ENCODE measurements at regions not wholly inside any gene's neighbourhood (a gene's known extent, or its start where the extent isn't known, plus 50 kb on each side); places are given as distances from the start of the nearest gene placed in this dataset.
"Not testable (repeated sequence)": the region's sequence is repeated elsewhere in the genome, so short reads cannot be mapped to it uniquely, and the experiment has no call there.

DNA sequence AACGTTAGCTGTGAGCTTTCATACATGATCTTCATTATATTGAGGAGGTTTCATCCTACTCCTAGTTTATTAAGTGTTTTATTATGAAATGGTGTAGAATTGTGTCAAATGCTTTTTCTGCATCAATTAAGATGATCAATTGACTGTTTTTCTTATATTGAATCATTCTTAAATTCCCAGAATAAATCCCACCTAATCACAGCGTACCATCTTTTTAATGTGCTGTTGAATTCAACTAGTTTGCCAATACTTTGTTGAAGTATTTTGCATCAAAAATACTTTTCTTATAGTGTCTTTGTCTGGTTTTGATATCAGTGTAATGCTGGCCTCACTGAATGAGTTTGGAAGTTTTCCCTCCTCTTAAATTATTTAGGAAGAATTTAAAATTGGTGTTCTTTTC is 138.6 kb upstream of the SGCG start:
- no peak for DNase-seq

DNA sequence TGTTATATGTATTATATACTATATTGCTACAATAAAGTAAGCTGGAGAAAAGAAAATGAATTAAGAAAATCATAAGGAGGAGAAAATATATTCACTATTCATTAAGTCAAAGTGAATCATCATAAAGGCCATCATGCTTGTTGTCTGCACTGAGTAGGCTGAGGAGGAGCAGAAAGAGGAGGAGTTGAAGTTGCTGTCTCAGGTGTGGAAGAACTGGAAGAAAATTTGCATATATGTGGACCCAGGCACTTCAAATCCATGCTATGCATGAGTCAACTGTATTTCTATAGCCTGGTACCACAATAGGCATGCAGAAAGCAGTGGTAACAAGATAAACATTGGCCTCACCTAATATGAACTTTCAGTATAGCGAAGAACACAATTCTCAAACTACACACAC is 135.9 kb upstream of the SGCG start:
- no peak for DNase-seq

DNA sequence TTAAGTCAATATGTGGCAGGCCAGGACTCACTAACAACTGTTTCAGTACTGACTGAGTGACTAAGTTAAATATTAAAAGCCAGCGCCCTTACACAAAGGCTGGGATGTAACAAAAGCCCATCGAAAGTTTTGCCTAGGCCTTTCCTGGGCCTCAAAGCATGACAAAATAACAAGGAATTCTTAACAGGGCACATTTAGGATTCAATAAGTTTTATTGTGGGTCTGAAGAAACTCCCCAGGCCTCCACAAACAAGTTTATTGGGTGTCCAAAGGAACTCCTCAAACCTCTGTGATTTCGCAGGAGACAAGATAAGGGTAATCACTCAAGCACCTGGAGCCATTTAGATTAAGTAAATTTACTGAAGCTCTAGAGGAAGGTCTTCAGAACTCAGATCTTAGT is 130.7 kb upstream of the SGCG start:
- DNase-seq: no peak

DNA sequence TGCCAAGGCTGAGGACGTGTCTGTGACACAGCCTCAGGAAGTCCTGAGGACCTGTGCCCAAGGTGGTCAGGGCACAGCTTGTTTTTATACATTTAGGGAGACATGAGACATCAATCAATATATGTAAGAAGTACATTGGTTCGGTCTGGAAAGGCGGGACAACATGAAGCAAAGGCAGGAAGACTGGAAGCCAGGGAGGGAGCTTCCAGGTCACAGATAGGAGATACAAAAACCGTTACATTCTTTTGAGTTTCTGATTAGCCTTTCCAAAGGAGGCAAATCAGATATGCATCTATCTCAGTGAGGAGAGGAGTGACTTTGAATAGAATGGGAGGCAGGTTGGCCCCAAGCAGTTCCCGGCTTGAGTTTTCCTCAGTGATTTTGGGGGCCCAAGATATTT is 127.1 kb upstream of the SGCG start:
- not testable (repeated sequence) for DNase-seq

DNA sequence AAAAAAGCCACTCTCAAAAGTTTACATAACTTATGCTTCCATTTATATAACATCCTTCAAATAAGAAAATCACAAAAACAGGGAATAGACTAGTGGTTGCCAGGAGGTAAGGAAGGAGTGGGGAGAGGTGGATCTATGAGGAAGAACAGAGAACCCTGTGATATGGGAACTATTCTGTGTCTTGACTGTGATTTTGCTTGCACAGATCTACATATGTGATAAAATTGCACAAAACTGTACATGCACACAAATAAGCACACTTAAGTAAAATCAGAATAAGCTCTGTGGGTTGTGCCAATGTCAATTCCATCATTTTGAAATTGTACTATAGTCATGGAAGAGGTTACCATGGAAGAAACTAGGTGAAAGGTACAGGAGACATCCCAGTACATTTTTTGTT is 121.6 kb upstream of the SGCG start:
- DNase-seq: no peak

DNA sequence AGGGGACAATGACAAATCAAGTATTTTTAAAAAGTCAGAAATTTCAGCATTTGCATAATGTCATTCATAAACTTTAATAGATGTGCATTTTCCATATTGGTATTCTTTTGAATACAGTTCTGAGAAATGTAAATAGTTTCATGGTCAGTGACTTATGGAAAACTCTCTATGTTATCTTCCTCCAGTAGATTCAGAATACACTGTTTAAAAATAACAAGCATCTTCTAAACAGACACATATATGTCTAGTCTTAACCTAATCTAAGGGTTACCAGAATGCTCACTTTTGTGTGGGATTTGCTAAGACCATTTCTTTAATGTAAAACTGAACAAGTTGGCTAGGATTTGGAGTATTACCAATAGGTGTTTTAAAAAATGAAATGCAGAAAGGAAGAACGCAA is 119.8 kb upstream of the SGCG start:
- DNase-seq: no peak

DNA sequence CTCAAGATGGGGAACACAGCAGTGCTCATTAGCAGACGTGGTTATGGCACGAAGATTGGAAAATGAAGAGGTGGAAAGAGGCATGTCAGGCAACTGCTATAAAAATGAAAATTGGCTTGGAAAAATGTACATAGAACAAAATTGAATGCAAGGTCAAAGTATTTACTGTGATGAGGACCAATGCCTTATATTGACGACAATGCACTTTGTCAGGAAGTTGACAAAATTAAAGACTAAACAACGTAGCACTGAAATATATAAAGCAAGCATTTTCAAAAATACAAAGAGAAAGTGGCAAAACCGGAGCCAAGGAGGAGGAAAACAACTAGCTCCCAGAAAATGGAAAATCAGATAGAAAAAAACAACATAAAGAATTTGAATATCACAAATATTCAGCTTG is 113.7 kb upstream of the SGCG start:
- no peak for DNase-seq

DNA sequence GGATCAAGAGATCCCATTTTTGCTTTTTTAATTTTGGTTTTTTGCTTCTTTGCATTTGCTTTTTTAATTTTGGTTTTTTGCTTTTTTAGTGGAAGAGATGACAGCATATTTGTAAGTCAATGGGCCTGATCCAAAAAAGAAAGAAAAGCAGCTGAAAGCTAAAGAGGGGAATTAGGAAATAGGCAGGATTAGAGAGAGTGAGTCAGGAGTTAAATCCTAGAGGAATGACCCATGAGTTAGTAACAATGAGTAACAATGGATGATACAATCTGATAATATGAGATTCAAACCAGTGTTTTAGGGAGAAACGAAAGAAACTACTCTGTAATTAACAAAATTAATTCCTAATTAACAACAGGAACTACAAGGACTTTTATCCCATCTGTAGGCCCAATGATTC is 111.2 kb upstream of the SGCG start:
- DNase-seq: no peak

DNA sequence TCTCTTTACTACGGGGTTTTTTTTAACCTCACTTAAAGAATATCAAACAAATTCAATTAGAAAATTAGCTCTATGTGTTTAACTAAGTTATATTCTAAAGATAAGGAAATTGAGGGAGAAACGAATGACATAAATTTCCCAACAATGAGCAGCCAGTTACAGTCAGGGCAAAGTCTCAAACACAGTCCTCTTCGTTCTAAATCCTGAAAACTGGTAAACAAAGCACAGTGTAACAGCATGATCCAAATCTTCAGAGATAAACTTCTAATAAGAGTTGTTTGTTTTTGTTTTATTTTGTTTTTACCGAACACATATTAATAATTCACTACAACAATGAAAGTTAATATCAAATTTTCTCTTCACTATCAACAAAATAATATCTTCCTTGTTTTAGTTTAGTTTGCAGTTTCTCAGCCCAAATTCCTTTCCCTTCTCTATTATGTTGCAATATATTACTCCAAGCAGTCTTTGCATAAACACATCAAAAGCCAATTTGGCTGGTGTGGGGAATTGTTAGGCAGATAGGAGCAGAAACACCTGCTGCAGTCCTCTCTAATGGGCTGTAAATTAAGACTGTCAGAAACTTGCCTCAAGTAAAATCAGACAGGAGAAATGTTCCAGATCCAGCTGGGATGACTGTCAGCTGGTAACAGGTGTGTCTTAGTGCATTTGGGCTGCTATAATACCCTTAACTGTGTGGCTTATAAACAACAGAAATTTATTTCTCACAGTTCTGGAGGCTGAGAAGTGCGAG is 106.5 kb upstream of the SGCG start:
- no peak for DNase-seq

DNA sequence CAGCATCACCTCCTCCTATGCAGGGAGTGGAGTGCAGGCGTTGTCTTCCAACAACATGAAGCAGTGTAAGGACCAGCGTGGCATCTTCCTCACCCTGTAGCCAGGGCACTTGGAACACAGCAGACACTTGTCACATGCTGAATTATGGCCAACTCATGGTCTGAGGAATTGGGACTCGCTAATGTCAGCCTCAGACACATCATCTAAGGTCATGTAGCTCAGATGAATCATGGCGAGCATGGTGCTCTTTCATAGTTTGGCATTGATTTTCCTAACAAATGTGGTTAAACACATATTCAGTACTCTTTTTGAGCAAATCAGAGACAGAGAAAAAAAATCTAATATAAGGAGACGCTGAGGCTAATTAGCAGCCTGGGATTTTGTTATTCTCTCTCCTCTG is 99.6 kb upstream of the SGCG start:
- no peak for DNase-seq

DNA sequence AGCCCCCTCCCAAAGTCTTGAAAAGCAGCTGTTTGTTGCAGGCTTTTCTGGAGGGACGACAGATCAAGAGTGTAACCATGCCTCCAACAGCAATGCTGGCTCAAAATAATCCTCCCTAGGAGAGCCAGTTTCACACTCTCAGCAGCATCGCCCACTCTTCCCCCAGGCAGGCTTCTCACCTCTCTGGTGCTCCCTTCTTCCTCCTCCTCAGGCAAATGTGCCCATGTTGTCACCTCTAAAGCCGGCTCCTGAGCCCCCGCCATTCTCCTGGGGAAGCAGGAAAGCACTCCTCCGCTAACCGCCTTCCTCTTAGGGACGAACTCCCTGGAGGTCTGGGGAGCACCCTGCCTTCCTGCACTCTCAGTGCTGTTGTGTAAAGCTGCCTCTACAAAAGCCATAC is 98.9 kb upstream of the SGCG start:
- DNase-seq: peak in 29 of 58 donors; percentile 1 to 56 (median 19)

DNA sequence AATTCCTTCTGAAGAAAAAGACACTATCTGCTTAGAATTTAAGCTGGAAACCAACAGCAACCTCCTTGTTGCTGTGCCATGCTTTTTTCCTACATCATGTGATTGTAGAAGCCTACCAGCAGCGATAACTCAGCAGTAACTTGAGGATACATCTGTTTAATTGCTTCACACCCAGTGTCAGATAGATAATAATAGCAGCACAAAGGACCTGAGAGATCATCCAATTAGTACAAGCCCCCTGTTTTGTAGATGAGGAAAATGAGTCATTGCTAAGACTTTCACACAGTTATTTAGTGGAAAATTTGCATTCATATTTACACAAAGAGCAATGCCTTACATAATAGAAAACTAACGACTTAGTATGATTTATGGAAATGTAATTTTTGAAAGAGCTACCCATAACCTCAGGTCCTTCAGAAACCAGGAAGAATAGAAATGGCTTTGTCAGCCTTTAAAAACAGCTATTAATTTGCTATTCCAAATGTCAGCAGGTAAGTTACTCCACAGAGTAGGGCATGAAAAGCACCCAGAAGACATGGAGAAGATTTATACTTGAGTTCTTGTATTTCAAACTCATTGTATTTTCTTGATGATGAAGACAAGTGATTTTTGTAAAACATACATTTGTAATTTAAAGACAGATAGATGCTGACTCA is 93.7 kb upstream of the SGCG start:
- no peak for DNase-seq

DNA sequence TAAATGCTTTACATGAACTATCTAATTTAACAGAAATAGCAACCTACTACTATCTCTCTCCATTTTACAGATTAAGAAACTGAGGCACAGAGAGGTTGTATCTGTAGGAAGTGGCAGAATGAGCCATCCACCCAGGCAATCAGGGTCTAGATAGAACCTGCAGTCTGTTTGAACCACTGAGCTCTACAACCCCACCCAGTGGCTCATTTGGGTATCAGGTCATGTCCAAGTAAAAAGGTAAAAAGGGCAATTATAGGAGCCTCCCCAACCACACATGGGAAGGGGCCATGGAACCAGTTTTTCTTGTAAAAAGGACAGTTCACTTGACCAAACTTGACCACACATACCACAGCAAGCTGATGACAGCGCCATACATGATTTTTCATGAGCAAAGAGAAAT is 92.9 kb upstream of the SGCG start:
- no peak for DNase-seq

DNA sequence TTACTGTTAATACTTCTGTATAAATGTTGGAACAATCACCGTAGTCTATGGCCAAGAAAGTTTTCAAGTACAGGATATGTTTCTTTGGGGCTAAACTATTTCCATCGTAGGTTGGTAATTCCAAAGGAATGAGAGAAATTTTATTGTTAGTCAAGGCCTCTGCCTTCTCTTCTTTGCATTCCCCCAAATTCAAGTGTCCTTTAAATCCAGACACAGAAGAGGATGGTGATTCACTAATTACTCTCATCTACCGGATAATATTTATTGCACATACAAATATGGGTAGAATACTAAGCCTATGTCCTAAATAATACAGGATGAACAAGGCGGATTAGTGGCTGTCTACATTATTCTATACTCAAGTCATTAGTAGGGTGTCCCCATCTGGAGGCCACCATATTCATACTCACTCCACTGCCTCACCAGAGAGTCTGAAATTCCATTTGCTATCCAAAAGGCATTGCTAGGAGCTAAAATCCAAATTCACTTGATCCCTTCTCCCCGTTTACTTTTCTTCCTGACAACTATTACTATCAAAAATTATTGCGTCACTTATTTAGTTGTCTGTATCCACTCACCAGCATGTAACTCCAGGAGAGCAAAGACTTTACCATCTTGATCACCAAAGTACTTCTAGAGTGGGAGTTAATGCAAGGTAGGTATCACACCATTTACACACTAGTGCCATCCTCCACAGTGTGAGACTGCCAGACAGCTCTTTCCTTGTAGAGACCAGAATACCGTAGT is 82.4 kb upstream of the SGCG start:
- no peak for DNase-seq

DNA sequence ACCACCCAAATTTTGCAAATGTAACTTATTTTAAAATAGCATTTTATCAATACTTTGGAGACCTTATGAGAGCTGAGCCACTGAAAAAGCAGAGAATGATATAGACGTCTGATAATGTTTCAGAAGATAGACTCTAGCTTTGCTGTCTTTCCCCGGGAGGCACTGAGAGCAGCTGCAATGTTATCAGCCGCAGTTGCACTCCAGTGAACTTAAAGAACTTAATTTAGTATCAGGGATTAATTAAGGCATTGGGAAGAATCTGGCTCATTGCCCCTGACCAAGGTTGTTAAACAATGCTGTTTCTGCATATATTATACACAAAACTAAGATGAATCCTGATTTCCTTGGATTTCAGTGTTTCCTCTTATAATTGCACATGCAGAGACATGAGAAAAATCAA is 75.7 kb upstream of the SGCG start:
- no peak for DNase-seq

DNA sequence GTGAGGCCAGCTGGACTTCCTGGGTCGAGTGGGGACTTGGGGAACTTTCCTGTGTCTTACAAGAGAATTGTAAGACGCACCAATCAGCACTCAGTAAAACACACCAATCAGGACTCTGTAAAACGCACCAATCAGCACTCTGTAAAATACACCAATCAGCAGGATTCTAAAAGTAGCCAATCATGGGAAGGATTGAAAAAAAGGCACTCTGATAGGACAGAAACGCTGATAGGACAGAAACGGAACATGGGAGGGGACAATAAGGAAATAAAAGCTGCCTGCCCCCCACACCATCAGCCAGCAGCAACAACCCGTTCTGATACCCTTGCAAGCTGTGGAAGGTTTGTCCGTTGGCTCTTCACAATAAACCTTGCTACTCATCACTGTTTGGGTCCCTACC is 73.1 kb upstream of the SGCG start:
- no peak for DNase-seq

DNA sequence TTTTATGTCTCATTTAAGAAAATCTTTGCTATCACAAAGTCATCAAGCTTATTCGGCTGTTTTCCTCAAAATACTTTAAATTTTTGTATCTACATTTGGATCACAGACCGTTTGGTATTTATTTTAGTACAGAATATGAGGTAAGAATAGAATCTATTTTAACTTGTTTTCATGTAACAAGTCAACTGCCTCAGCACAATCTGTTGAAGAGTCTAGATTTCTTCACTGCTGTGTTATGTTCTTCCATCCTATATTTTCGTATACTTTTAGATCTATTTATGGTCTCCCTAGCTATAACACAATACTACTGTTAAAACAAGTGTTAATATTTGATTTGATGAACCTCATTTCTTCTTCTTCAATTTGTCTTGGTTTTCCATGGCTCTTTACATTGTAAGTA is 61.6 kb upstream of the SGCG start:
- DNase-seq: no peak

DNA sequence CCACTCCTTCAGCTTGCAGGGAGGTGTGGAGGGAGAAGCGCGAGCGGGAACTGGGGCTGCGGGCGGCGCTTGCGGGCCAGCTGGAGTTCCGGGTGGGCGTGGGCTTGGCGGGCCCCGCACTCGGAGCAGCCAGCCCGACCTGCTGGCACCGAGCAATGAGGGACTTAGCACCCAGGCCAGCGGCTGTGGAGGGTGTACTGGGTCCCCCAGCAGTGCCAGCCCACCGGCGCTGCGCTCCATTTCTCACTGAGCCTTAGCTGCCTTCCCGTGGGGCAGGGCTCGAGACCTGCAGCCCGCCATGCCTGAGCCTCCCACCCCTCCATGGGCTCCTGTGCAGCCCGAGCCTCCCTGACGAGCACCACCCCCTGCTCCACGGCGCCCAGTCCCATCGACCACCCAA is 53.2 kb upstream of the SGCG start:
- DNase-seq: not testable (repeated sequence)

DNA sequence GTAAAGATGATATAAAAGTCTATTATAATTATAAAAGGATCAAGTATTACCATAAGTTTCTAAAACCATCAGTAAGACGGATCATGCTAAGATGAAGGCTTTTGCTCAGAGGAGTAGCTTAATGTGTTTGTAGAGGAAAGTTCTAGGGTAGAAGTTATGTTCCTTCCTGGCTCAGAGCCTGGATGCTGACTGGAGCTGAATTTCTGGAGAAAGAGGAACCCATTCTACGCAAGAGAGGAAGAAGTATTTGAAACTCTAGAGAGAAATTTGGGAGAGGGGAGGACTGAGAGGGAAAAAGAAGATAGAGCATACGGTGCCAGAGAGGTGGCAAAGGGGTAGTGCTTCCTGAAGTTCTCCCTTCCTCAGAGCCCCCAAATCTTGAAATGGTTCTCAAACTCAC is 51.4 kb upstream of the SGCG start:
- DNase-seq: no peak

Data from anterior cingulate cortex (tissue), 58 donors.